ENCODE measurements at regions not wholly inside any gene's neighbourhood (a gene's known extent, or its start where the extent isn't known, plus 50 kb on each side); places are given as distances from the start of the nearest gene placed in this dataset.

DNA sequence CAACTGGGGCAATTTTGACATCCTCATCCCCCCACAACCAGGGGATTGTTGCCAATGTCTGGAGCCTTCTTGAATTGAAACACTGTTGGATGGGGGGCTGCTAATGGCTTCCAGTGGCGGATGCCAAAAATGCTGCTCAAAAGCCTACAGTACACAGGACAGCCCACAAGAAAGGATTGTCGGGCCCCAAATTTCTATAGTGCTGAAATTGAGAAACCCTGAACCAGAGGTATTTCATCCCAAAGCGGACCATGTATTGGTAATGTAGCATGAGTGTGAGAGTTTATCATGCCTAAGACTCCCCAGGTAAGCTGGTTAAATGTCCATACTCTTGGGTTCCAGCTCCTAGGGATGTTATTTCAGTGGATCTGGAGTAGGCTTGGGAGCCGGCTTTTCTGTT is 544.0 kb downstream of the BCL11B start:
- DNase-seq = no peak

DNA sequence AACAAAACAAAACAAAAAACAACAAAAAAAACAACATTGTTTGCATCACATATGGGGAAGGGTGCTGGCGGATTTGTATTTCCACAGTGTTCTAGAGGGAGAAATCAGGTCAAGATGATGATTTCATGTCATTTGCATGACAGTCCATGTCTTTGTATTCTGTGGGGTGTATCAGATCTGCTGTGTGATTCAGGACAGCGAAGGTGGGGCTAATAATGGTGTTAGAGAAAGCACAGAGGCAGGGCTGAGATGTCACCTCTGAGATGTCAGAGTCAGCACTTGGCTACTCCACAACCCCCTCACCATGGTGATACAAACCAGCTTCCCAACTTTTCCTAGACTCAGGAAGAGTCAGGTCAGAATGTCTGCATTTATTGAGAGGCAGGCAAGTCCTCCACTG is 543.2 kb downstream of the BCL11B start:
- DNase-seq = peak; percentile 7

GRCh38 chr14:98731286-98731685 is 540.7 kb downstream of the BCL11B start:
- DNase-seq = no peak

- no peak for DNase-seq
These were observed 540.3 kb downstream of the BCL11B start for GRCh38 chr14:98731701-98732100.

DNA sequence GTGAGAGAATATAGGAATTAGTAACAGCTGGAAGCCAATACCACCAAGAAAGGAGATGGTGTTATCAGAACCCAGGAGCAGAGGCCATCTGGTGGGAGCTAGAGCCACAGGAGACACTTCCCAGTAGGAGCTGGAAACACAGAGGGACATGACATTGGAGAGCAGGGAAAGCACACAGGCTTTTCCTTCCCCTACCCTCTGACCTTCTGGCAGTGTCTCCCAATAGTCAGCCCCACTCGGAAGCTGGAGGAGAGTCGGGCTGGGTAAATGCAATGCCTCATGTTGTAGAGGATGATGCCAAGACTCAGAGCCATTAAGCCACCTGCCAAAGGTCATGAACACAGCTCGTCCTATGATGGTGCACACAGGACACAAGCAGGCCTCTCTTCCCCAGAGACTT is 538.5 kb downstream of the BCL11B start:
- DNase-seq = no peak

DNA sequence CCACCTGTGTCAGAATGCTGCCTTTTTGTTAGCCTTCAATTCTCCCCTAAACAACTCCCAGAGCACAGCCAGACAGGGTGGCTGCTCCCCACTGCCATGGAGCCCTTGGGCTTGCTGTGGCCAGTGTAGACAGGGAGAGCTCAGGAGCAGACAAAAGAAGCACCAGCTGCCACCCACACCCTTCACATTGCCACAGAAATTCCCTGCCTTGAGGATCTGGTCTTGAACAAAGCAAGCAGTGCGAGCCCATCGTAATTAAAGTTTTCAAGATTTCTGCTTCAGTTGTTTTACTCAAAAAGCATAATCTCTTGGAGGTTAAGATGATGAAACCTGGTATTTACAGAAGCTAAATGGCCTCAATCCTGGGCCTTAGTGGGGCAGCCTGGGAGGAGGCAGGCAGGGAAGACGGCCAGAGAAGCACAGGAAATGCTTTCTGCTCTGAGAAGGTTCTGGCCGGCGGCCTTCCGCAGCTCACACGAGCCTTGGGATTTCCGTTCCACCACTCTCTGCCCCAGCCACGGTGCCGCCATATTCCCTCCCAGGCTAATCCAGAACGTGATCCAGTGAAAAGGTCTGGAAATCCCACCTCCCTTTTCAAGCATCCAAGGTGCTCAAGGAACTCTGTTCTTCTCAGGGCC is 535.2 kb downstream of the BCL11B start:
- no peak for DNase-seq

DNA sequence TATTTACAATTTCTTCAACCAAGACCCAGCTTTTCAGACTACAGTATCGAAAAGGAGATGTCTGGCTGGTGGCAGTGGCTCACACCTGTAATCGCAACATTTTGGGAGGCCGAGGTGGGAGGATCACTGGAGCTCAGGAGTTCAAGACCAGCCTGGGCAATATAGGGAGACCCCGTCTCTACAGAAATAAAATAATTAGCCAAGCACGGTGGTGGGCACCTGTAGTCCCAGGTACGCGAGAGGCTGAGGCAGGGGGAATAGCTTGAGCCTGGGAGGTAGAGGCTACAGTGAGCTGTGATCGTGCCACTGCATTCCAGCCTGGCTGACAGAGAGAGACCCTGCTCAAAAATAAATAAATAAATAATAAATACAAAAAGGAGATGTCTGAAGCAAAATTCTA is 530.5 kb downstream of the BCL11B start:
- DNase-seq = no peak

DNA sequence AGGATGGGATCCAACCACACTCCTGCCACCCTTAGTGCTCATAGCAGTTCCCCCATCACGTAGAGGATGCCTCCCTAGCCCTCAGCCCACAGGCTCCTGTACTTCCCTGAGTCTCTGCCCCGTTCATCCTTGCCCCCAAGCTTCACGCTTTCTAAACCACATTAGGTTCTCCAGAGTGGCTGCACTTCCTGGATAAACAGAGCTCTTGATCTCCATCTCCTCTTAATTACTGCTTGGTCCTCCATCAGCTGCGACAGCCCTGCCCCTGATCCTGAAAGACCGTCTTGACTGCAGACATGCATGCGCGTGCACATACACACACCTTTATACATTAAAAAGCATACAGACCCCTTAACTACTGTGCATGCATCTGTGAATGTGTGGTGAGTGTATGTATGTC is 530.0 kb downstream of the BCL11B start:
- DNase-seq = no peak

DNA sequence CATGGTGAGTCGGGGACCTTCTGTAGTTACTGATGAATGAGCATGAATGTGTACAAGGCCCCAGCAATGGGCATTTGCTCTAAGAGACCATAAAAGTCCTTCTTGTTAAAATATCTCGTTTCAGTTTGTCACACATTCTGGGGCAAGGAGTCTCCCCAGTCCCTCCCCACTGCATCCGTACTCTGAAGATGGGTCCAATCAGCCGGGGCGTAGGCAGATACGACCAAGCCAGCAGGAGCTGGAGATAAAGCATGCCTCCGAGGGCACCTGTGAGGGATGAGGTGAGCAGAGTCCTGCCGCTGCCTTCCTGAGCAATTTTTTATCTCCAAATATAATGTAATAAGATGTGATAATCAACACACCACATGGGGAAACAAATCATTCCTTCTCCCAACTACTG is 528.5 kb downstream of the BCL11B start:
- no peak for DNase-seq

GRCh38 chr14:98748966-98749365 is 523.0 kb downstream of the BCL11B start:
- no peak for DNase-seq

DNA sequence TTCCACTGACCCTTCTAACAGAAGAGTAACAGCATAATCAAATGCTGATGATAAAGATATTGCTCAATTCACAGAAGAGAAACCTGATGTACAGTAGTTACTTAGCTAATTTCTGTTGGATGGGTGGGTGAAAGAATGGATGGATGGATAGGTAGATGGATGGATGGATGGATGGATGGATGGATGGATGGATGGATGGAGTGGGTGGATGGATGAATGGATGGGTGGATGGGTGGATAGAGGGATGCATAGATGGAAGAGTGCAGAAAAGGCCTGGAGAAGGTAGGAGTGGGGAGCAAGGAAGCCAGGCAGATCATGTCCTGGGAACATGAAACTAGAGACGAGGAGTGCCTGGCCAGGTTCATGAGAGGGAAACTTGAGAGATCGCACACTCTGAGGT is 520.9 kb downstream of the BCL11B start:
- DNase-seq = no peak

DNA sequence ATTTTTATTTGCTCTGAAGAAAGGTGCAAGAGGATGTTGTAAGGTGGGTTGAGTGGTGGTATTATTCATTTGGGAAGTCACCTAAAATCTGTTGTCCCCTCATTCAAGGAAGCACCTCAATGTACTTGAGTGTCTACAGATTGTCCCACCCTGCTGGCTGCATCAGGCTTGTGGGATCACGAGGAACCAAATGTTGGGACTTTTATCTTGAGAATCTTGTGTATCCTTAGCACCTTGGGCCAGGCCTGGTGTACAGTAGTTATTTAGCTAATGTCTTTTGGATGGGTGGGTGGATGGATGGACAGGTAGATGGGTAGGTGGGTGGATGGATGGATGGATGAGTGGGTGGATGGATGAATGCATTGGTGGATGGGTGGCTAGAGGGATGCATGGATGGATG is 519.3 kb downstream of the BCL11B start:
- no peak for DNase-seq

- peak; percentile 91 for DNase-seq
These were observed 517.5 kb downstream of the BCL11B start for GRCh38 chr14:98754343-98755020.

- no peak for DNase-seq
These were observed 515.2 kb downstream of the BCL11B start for GRCh38 chr14:98756749-98757148.

GRCh38 chr14:98758440-98758839 is 513.6 kb downstream of the BCL11B start:
- DNase-seq = no peak

DNA sequence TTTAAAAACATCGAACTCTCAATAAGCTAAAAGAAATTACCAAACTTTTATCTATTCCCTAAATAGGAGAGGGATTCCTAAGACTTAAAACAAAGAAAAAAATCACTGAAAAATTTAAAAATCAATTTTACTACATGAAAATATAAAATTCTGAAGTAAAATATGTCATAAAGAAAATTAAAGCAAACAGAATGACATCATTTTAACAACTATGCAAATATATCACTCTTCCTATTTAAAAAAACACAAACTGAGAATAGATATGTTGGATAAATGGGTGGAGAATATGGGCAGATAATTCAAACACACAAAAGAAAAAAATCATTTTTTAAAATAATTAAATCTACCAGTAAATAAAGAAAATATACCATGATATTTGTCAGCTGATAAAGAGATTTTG is 510.0 kb downstream of the BCL11B start:
- no peak for DNase-seq

GRCh38 chr14:98766818-98767217 is 505.2 kb downstream of the BCL11B start:
- DNase-seq = no peak

DNA sequence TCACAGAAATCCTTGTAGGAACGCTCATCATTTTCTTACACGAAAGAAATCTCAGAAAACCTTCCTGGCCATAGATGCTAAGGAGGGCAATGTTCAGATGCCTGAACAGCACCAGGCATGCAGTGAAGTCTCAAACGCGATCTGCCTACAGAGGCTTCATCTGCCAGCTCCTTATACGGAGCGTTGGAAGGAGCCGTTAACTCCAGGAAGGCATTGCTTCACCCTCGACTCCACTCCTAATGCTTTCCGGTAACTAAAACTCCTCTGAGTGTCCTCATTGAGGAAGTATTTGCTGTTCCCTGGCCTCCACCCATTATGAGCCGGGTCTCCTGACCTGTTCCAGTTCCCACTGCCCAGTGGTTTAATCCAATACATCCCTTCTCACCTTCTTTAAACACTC is 502.7 kb downstream of the BCL11B start:
- DNase-seq = no peak

DNA sequence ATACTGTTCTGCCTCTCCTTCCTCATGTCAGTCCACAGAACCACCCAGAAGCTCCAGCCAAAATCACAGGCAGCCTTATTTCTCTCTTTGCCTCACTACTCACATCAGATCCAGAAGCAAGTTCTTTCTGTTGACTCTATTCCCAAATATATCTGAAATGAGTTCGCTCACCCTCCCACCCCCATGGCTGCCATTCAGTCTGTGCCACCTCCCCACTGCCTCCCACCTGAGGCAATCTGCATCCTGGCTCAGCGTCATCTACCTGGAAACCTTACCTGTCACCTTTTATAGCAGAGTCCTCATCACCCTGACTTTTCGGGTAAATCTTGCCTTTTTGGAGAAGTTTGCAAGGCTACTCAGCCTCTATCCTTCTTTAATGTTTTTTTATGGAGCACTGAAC is 501.8 kb downstream of the BCL11B start:
- no peak for DNase-seq

DNA sequence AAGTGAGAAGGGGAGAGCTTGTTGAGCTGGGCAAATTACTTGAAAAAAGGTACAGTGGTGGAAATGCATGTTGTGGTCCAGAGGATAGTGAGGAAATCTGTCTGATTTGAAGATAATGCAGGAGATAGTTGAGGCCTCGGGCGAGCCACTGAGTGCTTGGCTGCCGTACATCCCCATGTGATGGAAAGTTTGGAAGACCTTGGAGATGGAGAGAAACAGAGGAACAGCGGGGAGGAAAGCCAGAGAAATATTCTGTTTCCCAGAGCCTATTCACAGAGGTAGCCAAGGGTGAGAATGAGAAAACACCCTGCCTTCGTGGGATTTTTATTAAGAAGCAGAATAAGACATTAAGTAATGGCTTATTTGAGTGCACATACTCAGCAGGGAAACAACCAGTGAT is 498.2 kb downstream of the BCL11B start:
- no peak for DNase-seq

DNA sequence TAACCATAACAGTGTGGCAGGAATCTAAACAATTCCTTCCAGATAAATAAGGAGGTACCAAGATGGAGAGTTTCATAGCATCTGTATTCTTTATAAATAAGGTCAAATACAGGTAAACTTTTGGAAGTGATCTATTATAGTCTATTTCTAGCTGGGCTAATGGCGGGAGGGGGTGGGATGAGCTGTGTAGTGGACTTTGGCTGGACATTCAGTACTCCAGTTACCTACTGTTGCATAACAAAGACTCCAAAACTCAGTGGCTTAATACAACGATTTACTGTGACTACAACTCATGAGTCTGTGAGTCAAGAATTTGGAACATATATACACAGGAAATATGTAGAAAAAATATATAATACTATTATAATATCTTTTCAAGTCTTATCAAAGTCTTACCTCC is 496.1 kb downstream of the BCL11B start:
- no peak for DNase-seq

- no peak for DNase-seq
These were observed 489.9 kb downstream of the BCL11B start for GRCh38 chr14:98782062-98782461.

DNA sequence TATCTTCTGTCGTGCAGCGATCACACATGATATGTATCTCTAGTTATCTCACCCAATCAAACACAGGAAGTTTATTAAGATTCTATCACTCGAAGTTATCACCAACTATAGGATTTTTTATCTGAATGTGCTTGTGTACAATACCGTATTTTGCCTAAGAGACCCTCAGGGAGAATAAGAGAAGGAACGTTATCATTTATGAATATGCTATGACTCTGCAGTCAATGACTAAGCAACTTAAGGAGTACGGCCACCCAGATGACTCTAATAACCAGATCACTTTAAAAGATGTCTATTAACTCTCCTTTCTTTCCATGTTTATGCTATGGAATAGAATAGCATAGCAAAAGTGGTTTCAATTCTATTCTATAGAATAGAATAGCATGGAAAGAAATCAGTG is 486.4 kb downstream of the BCL11B start:
- no peak for DNase-seq

- DNase-seq = no peak
These were observed 485.5 kb downstream of the BCL11B start for GRCh38 chr14:98786456-98786855.

- DNase-seq = no peak
These were observed 480.3 kb downstream of the BCL11B start for GRCh38 chr14:98791661-98792060.
